Stimulated activated CD4-positive, alpha-beta T cell treated with anti-CD3 and anti-CD28 coated beads, Interleukin-4, amount 100 ng/mL, for 48 hours (primary cell): ENCODE measurements at regions not wholly inside any gene's neighbourhood (a gene's known extent, or its start where the extent isn't known, plus 50 kb on each side); places are given as distances from the start of the nearest gene placed in this dataset.

Source experiments
- DNase-seq, 2 donors: peaks; one replicate each; pipeline ENCODE4 v3.0.0-alpha.2; 2020; ENCODE audit warnings: low read depth in 2 of 2

- no peak for DNase-seq
Measured at GRCh38 chr6:144578385-144579350, 293.5 kb downstream of the UTRN start.

- DNase-seq, result no peak
Measured at GRCh38 chr6:144580039-144580438, 294.9 kb downstream of the UTRN start.

GRCh38 chr6:144580771-144581170 lies 295.6 kb downstream of the UTRN start:
- DNase-seq, result no peak

GRCh38 chr6:144581812-144582537 lies 296.8 kb downstream of the UTRN start:
- no peak for DNase-seq

GRCh38 chr6:144582939-144583613 lies 297.9 kb downstream of the UTRN start:
- peak; percentile 18 to 34 for DNase-seq

- DNase-seq, result no peak
Measured at GRCh38 chr6:144583614-144583954, 298.4 kb downstream of the UTRN start.

- DNase-seq, result no peak
Measured at GRCh38 chr6:144585217-144585814, 300.2 kb downstream of the UTRN start.

- DNase-seq, result no peak
Measured at GRCh38 chr6:144586986-144587385, 301.9 kb downstream of the UTRN start.

- DNase-seq, result no peak
Measured at GRCh38 chr6:144588697-144589325, 303.7 kb downstream of the UTRN start.

GRCh38 chr6:144590532-144590931 lies 305.4 kb downstream of the UTRN start:
- DNase-seq, result no peak

GRCh38 chr6:144593392-144593791 lies 308.3 kb downstream of the UTRN start:
- no peak for DNase-seq

- no peak for DNase-seq
Measured at GRCh38 chr6:144594585-144594984, 309.4 kb downstream of the UTRN start.

GRCh38 chr6:144595266-144595665 lies 310.1 kb downstream of the UTRN start:
- DNase-seq, result no peak

GRCh38 chr6:144597511-144597910 lies 312.4 kb downstream of the UTRN start:
- DNase-seq, result no peak

- no peak for DNase-seq
Measured at GRCh38 chr6:144599615-144600014, 314.5 kb downstream of the UTRN start.

- DNase-seq, result no peak
Measured at GRCh38 chr6:144601221-144601620, 316.1 kb downstream of the UTRN start.

GRCh38 chr6:144602523-144603180 lies 317.5 kb downstream of the UTRN start:
- no peak for DNase-seq

- DNase-seq, result no peak
Measured at GRCh38 chr6:144606083-144606482, 320.9 kb downstream of the UTRN start.

- no peak for DNase-seq
Measured at GRCh38 chr6:144607998-144608735, 323.0 kb downstream of the UTRN start.

GRCh38 chr6:144612811-144613210 lies 327.7 kb downstream of the UTRN start:
- no peak for DNase-seq
